Central memory CD8-positive, alpha-beta T cell (primary cell): ENCODE measurements at regions not wholly inside any gene's neighbourhood (a gene's known extent, or its start where the extent isn't known, plus 50 kb on each side); places are given as distances from the start of the nearest gene placed in this dataset.
A peak's percentile ranks its signal among the peaks of the same experiment; 100 is the strongest.

Experiments
- ATAC-seq: fragments of 150-1000 bp; cut with Tn5 transposase; replicated peaks from 2 replicates; pipeline ENCODE4 v1.10.0; 2022; ENCODE audit warnings: mild to moderate bottlenecking, moderate FRiP score, moderate number of reproducible peaks; ENCODE audit not compliant: poor library complexity, severe bottlenecking; ENCODE audit errors: extremely low read depth
- DNase-seq, 2 donors: peaks; one replicate each; pipeline ENCODE4 v3.0.0; 2021; ENCODE audit warnings: low spot score in 2 of 2
- H3K27ac Mint-ChIP-seq: one replicate; pipeline ENCODE4 v1.8.0; 2022; ENCODE audit warnings: low read depth, mild to moderate bottlenecking, moderate library complexity, mixed read lengths
- H3K27me3 Mint-ChIP-seq: one replicate; pipeline ENCODE4 v1.8.0; 2022; ENCODE audit warnings: mixed read lengths
- H3K36me3 Mint-ChIP-seq: one replicate; pipeline ENCODE4 v1.8.0; 2022; ENCODE audit warnings: mild to moderate bottlenecking, moderate library complexity, mixed read lengths; ENCODE audit not compliant: insufficient read depth
- H3K4me1 Mint-ChIP-seq: one replicate; pipeline ENCODE4 v1.8.0; 2022; ENCODE audit warnings: mixed read lengths
- H3K4me3 Mint-ChIP-seq: one replicate; pipeline ENCODE4 v1.8.0; 2022; ENCODE audit warnings: mild to moderate bottlenecking, moderate library complexity, mixed read lengths
- H3K9me3 Mint-ChIP-seq: one replicate; pipeline ENCODE4 v1.8.0; 2022; ENCODE audit warnings: mixed read lengths

- H3K9me3 Mint-ChIP-seq: no peaks in the 10 kb centered on the region
Measured at GRCh38 chr11:86193297-86194095, 51.1 kb upstream of the EED start.

GRCh38 chr11:86192519-86193257, 51.9 kb upstream of the EED start:
- ATAC-seq (no peak), DNase-seq (no peak)
- Mint-ChIP-seq H3K4me1 (peaks cover 14% of the 10 kb centered on the region), H3K36me3 (peaks cover 3% of the 10 kb centered on the region), H3K9me3 (no peaks in the 10 kb centered on the region), H3K4me3 (peak overlapping the region; percentile 64), H3K27ac (peak overlapping the region; percentile 67), H3K27me3 (no peaks in the 10 kb centered on the region)

More at GRCh38 chr11:86193297-86194095, 51.1 kb upstream of the EED start:
- peak overlapping the region; percentile 64 for H3K4me3 Mint-ChIP-seq
- DNase-seq (peak; percentile 30 to 58), ATAC-seq (peak; percentile 99)
- H3K27ac Mint-ChIP-seq: peak overlapping the region; percentile 67
- peaks cover 3% of the 10 kb centered on the region for H3K36me3 Mint-ChIP-seq
- H3K27me3 Mint-ChIP-seq: no peaks in the 10 kb centered on the region
- peaks cover 14% of the 10 kb centered on the region for H3K4me1 Mint-ChIP-seq

- peaks cover 14% of the 10 kb centered on the region for H3K4me1 Mint-ChIP-seq
- H3K27ac Mint-ChIP-seq: no peak overlapping the region
- DNase-seq (no peak), ATAC-seq (no peak)
- no peaks in the 10 kb centered on the region for H3K27me3 Mint-ChIP-seq
- peaks cover 3% of the 10 kb centered on the region for H3K36me3 Mint-ChIP-seq
- no peaks in the 10 kb centered on the region for H3K9me3 Mint-ChIP-seq
- H3K4me3 Mint-ChIP-seq: no peak overlapping the region
Measured at GRCh38 chr11:86191874-86192273, 52.7 kb upstream of the EED start.

- Mint-ChIP-seq H3K9me3 (no peaks in the 10 kb centered on the region), H3K27me3 (no peaks in the 10 kb centered on the region), H3K36me3 (peaks cover 3% of the 10 kb centered on the region), H3K27ac (no peak overlapping the region), H3K4me3 (no peak overlapping the region), H3K4me1 (no peaks in the 10 kb centered on the region)
- no peak for DNase-seq
- ATAC-seq: no peak
Measured at GRCh38 chr11:86187027-86187426, 57.5 kb upstream of the EED start.

GRCh38 chr11:86186386-86186785, 58.2 kb upstream of the EED start:
- no peak for DNase-seq
- no peak for ATAC-seq
- Mint-ChIP-seq H3K36me3 (peaks cover 3% of the 10 kb centered on the region), H3K9me3 (no peaks in the 10 kb centered on the region), H3K4me1 (no peaks in the 10 kb centered on the region), H3K27ac (no peak overlapping the region), H3K27me3 (no peaks in the 10 kb centered on the region), H3K4me3 (no peak overlapping the region)

- no peaks in the 10 kb centered on the region for H3K4me1 Mint-ChIP-seq
- no peak for DNase-seq
- no peak overlapping the region for H3K27ac Mint-ChIP-seq
- ATAC-seq: no peak
- H3K4me3 Mint-ChIP-seq: no peak overlapping the region
- H3K27me3 Mint-ChIP-seq: no peaks in the 10 kb centered on the region
- peaks cover 3% of the 10 kb centered on the region for H3K36me3 Mint-ChIP-seq
- H3K9me3 Mint-ChIP-seq: no peaks in the 10 kb centered on the region
Measured at GRCh38 chr11:86185381-86185750, 59.2 kb upstream of the EED start.

- Mint-ChIP-seq H3K4me3 (no peak overlapping the region), H3K36me3 (no peaks in the 10 kb centered on the region), H3K9me3 (no peaks in the 10 kb centered on the region), H3K4me1 (no peaks in the 10 kb centered on the region), H3K27ac (no peak overlapping the region), H3K27me3 (no peaks in the 10 kb centered on the region)
- no peak for DNase-seq
- no peak for ATAC-seq
Measured at GRCh38 chr11:86184728-86185380, 59.7 kb upstream of the EED start.

GRCh38 chr11:86183694-86184093, 60.9 kb upstream of the EED start:
- DNase-seq: no peak
- Mint-ChIP-seq H3K27me3 (no peaks in the 10 kb centered on the region), H3K9me3 (no peaks in the 10 kb centered on the region), H3K4me3 (no peak overlapping the region), H3K4me1 (no peaks in the 10 kb centered on the region), H3K36me3 (no peaks in the 10 kb centered on the region), H3K27ac (no peak overlapping the region)
- ATAC-seq: no peak

GRCh38 chr11:86182976-86183584, 61.5 kb upstream of the EED start:
- H3K4me3 Mint-ChIP-seq: no peak overlapping the region
- no peak overlapping the region for H3K27ac Mint-ChIP-seq
- ATAC-seq (peak; percentile 62), DNase-seq (peak; percentile 16 to 23)
- no peaks in the 10 kb centered on the region for H3K9me3 Mint-ChIP-seq
- H3K27me3 Mint-ChIP-seq: no peaks in the 10 kb centered on the region
- H3K36me3 Mint-ChIP-seq: no peaks in the 10 kb centered on the region
- no peaks in the 10 kb centered on the region for H3K4me1 Mint-ChIP-seq

- H3K36me3 Mint-ChIP-seq: no peaks in the 10 kb centered on the region
- no peak for ATAC-seq
- no peaks in the 10 kb centered on the region for H3K27me3 Mint-ChIP-seq
- peaks cover 1% of the 10 kb centered on the region for H3K4me1 Mint-ChIP-seq
- no peak overlapping the region for H3K4me3 Mint-ChIP-seq
- DNase-seq: no peak
- H3K27ac Mint-ChIP-seq: no peak overlapping the region
- no peaks in the 10 kb centered on the region for H3K9me3 Mint-ChIP-seq
Measured at GRCh38 chr11:86181379-86181778, 63.2 kb upstream of the EED start.

- H3K27me3 Mint-ChIP-seq: no peaks in the 10 kb centered on the region
- ATAC-seq (no peak), DNase-seq (no peak)
- H3K4me3 Mint-ChIP-seq: no peak overlapping the region
- no peaks in the 10 kb centered on the region for H3K36me3 Mint-ChIP-seq
- no peaks in the 10 kb centered on the region for H3K9me3 Mint-ChIP-seq
- H3K27ac Mint-ChIP-seq: no peak overlapping the region
- peaks cover 6% of the 10 kb centered on the region for H3K4me1 Mint-ChIP-seq
Measured at GRCh38 chr11:86180851-86181250, 63.7 kb upstream of the EED start.

- ATAC-seq (no peak), DNase-seq (no peak)
- no peaks in the 10 kb centered on the region for H3K9me3 Mint-ChIP-seq
- H3K4me1 Mint-ChIP-seq: peaks cover 6% of the 10 kb centered on the region
- H3K36me3 Mint-ChIP-seq: no peaks in the 10 kb centered on the region
- no peaks in the 10 kb centered on the region for H3K27me3 Mint-ChIP-seq
- no peak overlapping the region for H3K4me3 Mint-ChIP-seq
- no peak overlapping the region for H3K27ac Mint-ChIP-seq
Measured at GRCh38 chr11:86180423-86180822, 64.1 kb upstream of the EED start.
